Effector CD4-positive, alpha-beta T cell (primary cell): ENCODE measurements at regions not wholly inside any gene's neighbourhood (a gene's known extent, or its start where the extent isn't known, plus 50 kb on each side); places are given as distances from the start of the nearest gene placed in this dataset.
"Not testable (repeated sequence)": the region's sequence is repeated elsewhere in the genome, so short reads cannot be mapped to it uniquely, and the experiment has no call there.

Experiments used
- DNase-seq: peaks from one replicate; pipeline ENCODE4 v3.0.0-alpha.2; 2020

DNA sequence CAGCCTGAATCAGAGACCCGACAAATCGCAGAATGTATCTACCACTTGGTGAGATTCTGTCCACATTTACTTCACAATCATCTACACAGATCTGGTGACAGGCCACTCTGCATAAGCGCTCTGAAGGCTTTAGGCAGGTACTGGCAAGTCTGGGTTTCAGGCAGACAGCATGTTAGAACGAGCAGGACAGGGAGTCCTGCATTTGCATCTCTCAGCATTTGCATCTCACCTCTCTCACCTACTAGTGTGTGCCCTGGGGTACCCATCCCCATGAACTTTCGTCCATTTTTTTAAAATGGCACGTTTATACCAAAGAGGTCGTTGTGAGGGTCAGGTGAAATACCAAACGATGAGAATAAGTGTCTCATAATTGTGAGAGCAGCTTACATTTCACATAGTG, 108.2 kb downstream of the SPATA31A1 start:
- not testable (repeated sequence) for DNase-seq

DNA sequence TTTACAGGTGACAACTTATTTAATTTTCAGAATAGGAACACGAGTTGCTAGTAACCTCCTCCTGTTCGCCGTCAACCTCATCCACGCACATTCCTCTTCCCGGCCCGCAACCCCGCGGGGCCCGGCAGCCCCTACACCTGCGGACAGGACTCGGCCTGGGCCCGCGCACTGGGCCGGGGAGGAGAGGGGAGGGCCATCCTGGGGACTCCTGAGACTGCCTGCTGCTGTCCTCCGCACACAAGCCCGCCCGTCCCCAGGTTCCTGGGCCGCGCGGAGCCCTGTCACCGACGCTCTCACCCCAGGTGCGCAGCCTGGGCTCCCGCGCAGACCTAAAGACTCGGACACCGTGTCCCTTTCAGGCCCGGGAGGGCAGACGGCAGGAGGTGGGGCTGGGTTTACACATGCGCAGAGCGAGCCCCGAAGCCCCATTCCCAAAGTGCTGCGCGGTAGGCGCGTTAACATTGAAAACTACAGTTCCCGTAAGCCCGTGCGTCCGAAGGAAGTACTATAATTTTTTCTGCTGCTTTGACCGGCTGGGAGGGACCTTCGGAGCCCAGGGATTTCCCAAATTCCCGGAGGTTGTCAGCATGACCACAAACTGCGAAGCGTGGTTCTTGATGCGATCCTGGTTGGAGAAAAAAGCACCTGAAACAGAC, 108.8 kb downstream of the SPATA31A1 start:
- DNase-seq: peak; percentile 30

- DNase-seq: not testable (repeated sequence)
Observed at GRCh38 chr9:39474499-39474898, 119.0 kb downstream of the SPATA31A1 start.

GRCh38 chr9:39483073-39483472, 127.6 kb downstream of the SPATA31A1 start:
- DNase-seq: not testable (repeated sequence)

GRCh38 chr9:39483880-39484279, 128.4 kb downstream of the SPATA31A1 start:
- DNase-seq: not testable (repeated sequence)

GRCh38 chr9:39484292-39484691, 128.8 kb downstream of the SPATA31A1 start:
- DNase-seq: not testable (repeated sequence)

- DNase-seq: not testable (repeated sequence)
Observed at GRCh38 chr9:39487477-39487876, 132.0 kb downstream of the SPATA31A1 start.

- DNase-seq: not testable (repeated sequence)
Observed at GRCh38 chr9:39496248-39496647, 140.8 kb downstream of the SPATA31A1 start.

GRCh38 chr9:39503178-39503577, 147.7 kb downstream of the SPATA31A1 start:
- not testable (repeated sequence) for DNase-seq

DNA sequence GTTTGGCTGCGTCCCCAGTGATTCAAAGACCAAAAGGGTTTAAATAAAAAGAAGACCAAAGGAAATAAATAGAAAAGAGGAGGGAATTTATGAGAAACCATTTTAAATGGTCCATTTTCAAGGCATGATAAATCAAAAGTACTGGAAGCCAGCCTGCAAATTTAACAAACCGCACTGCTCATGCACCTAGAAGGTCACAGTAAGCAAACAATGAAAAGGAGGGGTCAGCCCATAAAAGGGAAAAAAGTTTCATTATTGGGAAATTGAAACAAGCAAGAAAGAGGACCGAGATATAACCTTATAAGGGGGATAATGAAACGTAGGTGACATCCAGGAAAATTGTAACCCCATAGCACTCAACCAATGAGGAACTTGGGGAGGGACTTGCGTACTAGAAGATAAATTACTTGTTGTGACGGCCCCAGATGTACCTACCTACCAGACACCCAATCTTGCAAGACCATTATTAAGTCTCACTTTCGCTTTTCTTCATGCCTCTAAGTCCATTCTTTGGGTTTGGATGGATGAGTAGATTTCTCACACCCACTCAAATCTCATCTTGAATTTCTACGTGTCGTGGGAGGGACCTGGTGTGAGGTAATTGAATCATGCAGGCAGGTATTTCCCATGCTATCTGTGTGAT, 172.0 kb downstream of the SPATA31A1 start:
- DNase-seq: not testable (repeated sequence)

- not testable (repeated sequence) for DNase-seq
Observed at GRCh38 chr9:39532597-39532996, 177.1 kb downstream of the SPATA31A1 start.

GRCh38 chr9:39533001-39533762, 177.7 kb downstream of the SPATA31A1 start:
- not testable (repeated sequence) for DNase-seq

- not testable (repeated sequence) for DNase-seq
Observed at GRCh38 chr9:39533763-39534548, 178.5 kb downstream of the SPATA31A1 start.

DNA sequence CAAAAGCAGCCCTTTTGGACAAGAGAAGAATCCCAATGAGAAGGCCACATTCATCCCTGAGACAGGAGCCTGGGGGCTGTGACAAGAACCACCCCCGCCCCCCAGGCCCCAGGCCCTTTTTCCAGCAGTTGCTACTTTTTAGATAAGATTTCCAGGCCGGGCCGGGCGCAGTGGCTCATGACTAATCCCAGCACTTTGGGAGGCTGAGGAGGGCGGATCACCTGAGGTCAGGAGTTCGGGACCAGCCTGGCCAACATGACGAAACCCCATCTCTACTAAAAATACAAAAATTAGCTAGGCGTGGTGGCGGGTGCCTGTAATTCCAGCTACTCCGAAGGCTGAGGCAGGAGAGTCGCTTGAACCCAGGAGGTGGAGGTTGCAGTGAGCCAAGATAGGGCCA, 179.4 kb downstream of the SPATA31A1 start:
- DNase-seq: not testable (repeated sequence)

- DNase-seq: not testable (repeated sequence)
Observed at GRCh38 chr9:39542157-39542556, 186.7 kb downstream of the SPATA31A1 start.

GRCh38 chr9:39545079-39545478, 189.6 kb downstream of the SPATA31A1 start:
- DNase-seq: not testable (repeated sequence)

DNA sequence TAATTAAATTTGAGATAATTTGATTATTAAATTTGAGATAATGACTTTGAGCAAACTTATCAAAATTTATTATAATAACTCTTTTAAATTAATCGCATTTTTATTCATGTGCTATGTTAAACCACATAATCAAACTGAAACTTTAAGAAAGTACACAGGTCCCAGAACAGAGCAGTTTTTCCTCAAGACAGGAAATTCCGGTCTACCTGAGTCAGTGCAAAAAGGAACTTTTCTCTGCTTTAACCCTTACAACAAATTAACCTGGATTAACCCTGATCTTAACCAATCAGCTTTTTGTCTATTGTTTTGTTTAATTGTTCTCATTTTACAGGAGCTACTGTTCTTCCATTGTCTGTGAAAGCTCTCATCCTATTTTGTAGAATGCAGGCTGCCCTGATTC, 195.1 kb downstream of the SPATA31A1 start:
- DNase-seq: not testable (repeated sequence)

GRCh38 chr9:39551544-39551943, 196.1 kb downstream of the SPATA31A1 start:
- DNase-seq: not testable (repeated sequence)

DNA sequence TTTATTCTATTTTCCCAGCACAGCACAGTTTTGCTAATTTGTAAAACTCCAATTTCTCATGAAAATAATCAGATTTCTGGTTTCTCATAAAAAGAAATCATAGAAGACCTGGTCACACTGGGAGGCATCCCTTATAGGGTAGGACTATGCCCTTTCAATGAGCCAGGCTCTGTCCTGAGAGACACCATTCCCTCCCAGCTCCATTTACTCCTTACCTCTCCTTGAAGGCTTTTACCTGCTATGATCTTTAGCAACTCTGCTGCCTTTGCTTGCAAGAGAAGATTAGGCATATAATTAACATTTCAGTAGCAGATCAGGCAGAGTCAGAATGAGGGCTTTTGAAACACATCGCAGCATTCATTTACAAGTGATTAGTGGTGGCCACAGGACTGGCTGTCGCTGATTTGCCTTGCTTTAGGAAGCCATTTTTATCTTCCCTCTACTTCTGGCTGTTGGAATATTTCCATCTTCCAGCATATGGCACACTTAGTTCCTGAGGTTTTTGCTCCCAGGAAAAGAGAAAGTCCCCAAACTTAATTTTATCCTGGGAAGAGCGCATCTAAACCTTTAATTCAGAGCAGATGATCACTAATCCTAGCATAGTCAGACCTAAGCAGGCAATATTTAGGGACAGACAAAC, 196.9 kb downstream of the SPATA31A1 start:
- DNase-seq: not testable (repeated sequence)

- DNase-seq: not testable (repeated sequence)
Observed at GRCh38 chr9:39554352-39554751, 198.9 kb downstream of the SPATA31A1 start.

DNA sequence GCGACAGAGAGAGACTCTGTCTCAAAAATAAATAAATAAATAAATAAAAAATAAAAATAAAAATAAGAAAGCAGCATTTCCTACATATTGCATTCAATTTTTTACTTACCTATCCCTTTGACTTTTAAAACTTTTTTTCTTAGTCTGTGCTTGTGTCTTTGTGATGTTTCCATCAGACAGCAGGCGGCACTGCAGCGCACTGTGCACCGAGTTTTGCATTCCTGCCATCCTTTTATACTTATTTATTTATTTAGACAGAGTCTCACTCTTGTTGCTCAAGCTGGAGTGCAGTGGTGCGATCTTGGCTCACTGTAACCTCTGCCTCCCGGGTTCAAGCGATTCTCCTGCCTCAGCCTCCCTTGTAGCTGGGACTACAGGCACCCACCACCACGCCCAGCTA, 203.9 kb downstream of the SPATA31A1 start:
- DNase-seq: peak; percentile 7

GRCh38 chr9:39566782-39567181, 211.3 kb downstream of the SPATA31A1 start:
- DNase-seq: not testable (repeated sequence)
